ENCODE measurements at regions not wholly inside any gene's neighbourhood (a gene's known extent, or its start where the extent isn't known, plus 50 kb on each side); places are given as distances from the start of the nearest gene placed in this dataset.

DNA sequence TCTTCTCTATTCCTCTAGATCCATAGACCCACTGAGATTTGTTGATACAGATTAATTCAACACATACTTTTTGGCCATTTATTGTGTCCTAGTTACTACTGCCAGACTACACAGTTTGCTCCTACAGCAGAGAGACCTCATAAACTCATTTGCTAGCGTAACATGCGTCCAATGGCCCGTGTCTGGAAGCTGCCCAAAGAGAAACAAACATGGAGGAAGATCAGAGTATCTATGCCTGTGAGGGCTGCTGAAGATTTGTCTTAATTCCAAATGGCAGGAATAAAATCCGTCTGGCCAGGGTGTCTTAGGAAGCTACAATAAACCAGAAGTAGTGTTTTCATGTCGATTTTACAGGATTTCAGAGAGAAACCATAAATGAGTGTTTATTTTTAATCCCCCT, 214.7 kb downstream of the CLIC5 start:
- TF ChIP-seq, protein P1, sequence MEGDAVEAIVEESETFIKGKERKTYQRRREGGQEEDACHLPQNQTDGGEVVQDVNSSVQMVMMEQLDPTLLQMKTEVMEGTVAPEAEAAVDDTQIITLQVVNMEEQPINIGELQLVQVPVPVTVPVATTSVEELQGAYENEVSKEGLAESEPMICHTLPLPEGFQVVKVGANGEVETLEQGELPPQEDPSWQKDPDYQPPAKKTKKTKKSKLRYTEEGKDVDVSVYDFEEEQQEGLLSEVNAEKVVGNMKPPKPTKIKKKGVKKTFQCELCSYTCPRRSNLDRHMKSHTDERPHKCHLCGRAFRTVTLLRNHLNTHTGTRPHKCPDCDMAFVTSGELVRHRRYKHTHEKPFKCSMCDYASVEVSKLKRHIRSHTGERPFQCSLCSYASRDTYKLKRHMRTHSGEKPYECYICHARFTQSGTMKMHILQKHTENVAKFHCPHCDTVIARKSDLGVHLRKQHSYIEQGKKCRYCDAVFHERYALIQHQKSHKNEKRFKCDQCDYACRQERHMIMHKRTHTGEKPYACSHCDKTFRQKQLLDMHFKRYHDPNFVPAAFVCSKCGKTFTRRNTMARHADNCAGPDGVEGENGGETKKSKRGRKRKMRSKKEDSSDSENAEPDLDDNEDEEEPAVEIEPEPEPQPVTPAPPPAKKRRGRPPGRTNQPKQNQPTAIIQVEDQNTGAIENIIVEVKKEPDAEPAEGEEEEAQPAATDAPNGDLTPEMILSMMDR (conservative IDR thresholded peaks at IDR 0.05; ENCODE audit: low read depth, low read length) = no peak
- no peak for TF ChIP-seq RCOR1 (IDR thresholded peaks at IDR 0.05; ENCODE audit: insufficient replicate concordance, low read length)
- TF ChIP-seq RFX5 (IDR thresholded peaks at IDR 0.05; ENCODE audit: low read depth, low read length) = no peak
- no peak for TF ChIP-seq MXI1 (IDR thresholded peaks at IDR 0.05; ENCODE audit: borderline replicate concordance, low read depth, low read length)
- no peak for TF ChIP-seq FOS (IDR thresholded peaks at IDR 0.05; ENCODE audit: low read depth, low read length)
- TF ChIP-seq POLR2A (IDR thresholded peaks at IDR 0.05; ENCODE audit: low read depth, low read length) = no peak
